Gastrocnemius medialis (tissue), 4 donors: ENCODE measurements at regions not wholly inside any gene's neighbourhood (a gene's known extent, or its start where the extent isn't known, plus 50 kb on each side); places are given as distances from the start of the nearest gene placed in this dataset.

Source experiments
- ATAC-seq, 2 donors: fragments of 150-250 bp; one replicate each; pipeline ENCODE4 v1.9.1; 2016
- DNase-seq, 2 donors: peaks; one replicate each; pipeline ENCODE4 v3.0.0-alpha.2; 2019
- H3K27ac ChIP-seq, 4 donors: fragments of 200-600 bp; sonication (generic); 1 replicate in 1 of 4; 2 replicates in 3 of 4; pipeline ENCODE4 v1.5.1; 2016 to 2018; ENCODE audit warnings: mild to moderate bottlenecking in 2 of 4, moderate library complexity in 1 of 4
- H3K27me3 ChIP-seq, 3 donors: fragments of 200-600 bp; sonication (generic) in 2 of 3; 1 replicate in 1 of 3; 2 replicates in 2 of 3; pipeline versions ENCODE4 v1.5.1 to v1.6.0; 2016 to 2019; ENCODE audit warnings: mild to moderate bottlenecking in 1 of 3, moderate library complexity in 1 of 3
- H3K36me3 ChIP-seq, 2 donors: fragments of 200-600 bp; sonication (generic) in 1 of 2; one replicate each; pipeline ENCODE4 v1.5.1; 2017 to 2018
- H3K4me1 ChIP-seq, 2 donors: fragments of 200-600 bp; sonication (generic) in 1 of 2; one replicate each; pipeline ENCODE4 v1.5.1; 2016 to 2017; ENCODE audit warnings: mild to moderate bottlenecking in 2 of 2
- H3K4me3 ChIP-seq, 4 donors: fragments of 200-600 bp; sonication (generic) in 3 of 4; 1 replicate in 1 of 4; 2 replicates in 3 of 4; pipeline ENCODE4 v1.5.1; 2016 to 2019; ENCODE audit warnings: mild to moderate bottlenecking in 2 of 4
- H3K9me3 ChIP-seq, 3 donors: fragments of 200-600 bp; sonication (generic) in 2 of 3; 1 replicate in 1 of 3; 2 replicates in 2 of 3; pipeline ENCODE4 v1.5.1; 2016 to 2019
- CTCF ChIP-seq, 5 experiments: fragments of 450-650 bp in 3 of 5; fragments of 200-600 bp in 2 of 5; sonication (generic) in 2 of 5; IDR thresholded peaks in 4 of 5; conservative IDR thresholded peaks in 1 of 5; 1 replicate in 4 of 5; 2 replicates in 1 of 5; pipeline ENCODE4 v1.5.1; 2016 to 2019; ENCODE audit warnings: antibody characterized with exemption in 5 of 5, mild to moderate bottlenecking in 3 of 5, moderate library complexity in 3 of 5
- POLR2A ChIP-seq, 2 donors: fragments of 450-650 bp; IDR thresholded peaks; one replicate each; pipeline ENCODE4 v1.6.1; 2017; ENCODE audit warnings: antibody characterized with exemption in 2 of 2, mild to moderate bottlenecking in 2 of 2, moderate library complexity in 2 of 2
- in situ Hi-C, 4 donors: fragments of 200-750 bp; cut with MboI; loops; one replicate each; pipeline versions ENCODE4 v1.15.0 to v1.8.0; 2017; ENCODE audit warnings: low sequenced_read_pairs in 4 of 4
- intact Hi-C: fragments of 100-400 bp; cut with DNase I; formaldehyde crosslinking; loops from one replicate; pipeline ENCODE4 v1.15.1; 2023; ENCODE audit warnings: low total_unique reads

- Histone ChIP-seq H3K4me1 (no peaks in the 10 kb centered on the region), H3K9me3 (no peaks in the 10 kb centered on the region), H3K36me3 (no peaks in the 10 kb centered on the region), H3K4me3 (no peak overlapping the region), H3K27ac (no peak overlapping the region), H3K27me3 (no peaks in the 10 kb centered on the region)
- ATAC-seq, result no peak
- TF ChIP-seq POLR2A (IDR thresholded peaks at IDR 0.05) (no peak), CTCF (IDR thresholded peaks at IDR 0.05 in 4 of 5, conservative IDR thresholded peaks at IDR 0.05 in 1 of 5) (no peak)
- no peak for DNase-seq
- intact Hi-C loops, result no loop called here
- in situ Hi-C loops, result no loop called here
These were observed 392.0 kb downstream of the ENC1 start for GRCh38 chr5:74248576-74248975.

DNA sequence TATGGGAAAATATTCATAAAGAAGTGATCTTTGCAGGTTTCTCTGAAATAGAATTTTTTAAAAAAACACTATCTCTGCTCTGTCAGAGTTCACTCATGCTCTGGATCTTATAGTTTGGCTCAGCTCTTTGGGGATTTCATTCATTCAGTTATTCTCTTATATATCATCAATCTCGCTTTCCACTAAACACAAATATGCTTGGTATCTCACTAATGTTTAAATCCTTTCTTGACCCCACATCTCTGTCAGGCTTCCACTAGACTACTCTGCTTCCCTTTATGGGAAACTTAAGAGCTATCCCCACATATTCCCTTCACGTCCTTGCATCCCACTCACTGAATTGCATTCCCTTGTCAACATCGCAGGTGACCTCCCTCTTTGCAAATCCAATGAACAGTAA is 396.1 kb downstream of the ENC1 start:
- H3K27ac ChIP-seq, result no peak overlapping the region
- no peak for TF ChIP-seq POLR2A (IDR thresholded peaks at IDR 0.05)
- TF ChIP-seq CTCF (IDR thresholded peaks at IDR 0.05 in 4 of 5, conservative IDR thresholded peaks at IDR 0.05 in 1 of 5), result no peak
- no peak overlapping the region for H3K4me3 ChIP-seq
- DNase-seq (no peak), ATAC-seq (no peak)
- H3K27me3 ChIP-seq, result no peaks in the 10 kb centered on the region
- in situ Hi-C loops (no loop called here), intact Hi-C loops (no loop called here)
- no peaks in the 10 kb centered on the region for H3K9me3 ChIP-seq
- no peaks in the 10 kb centered on the region for H3K36me3 ChIP-seq
- peaks cover 10 to 13% of the 10 kb centered on the region in 2 donors for H3K4me1 ChIP-seq

DNA sequence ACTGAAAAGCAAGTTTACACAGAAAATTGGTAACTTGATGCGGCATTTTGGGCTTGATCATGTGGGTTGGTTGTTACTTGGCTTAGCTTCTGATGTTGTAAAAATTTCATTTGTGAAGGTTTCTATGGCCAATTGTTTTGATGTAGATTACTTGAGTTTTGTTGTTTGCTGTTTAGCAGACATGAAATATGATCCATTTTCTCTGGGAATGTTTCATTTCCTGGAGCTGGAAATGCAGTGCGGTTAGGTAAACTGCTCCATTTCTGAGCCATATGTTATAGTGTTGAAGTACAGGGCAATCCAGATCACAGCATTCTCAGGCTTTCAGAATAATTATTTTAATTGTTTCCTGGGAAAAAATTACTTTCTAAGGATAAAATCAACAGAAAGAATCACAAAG is 396.9 kb downstream of the ENC1 start:
- H3K36me3 ChIP-seq, result no peaks in the 10 kb centered on the region
- H3K27ac ChIP-seq, result no peak overlapping the region
- DNase-seq (no peak), ATAC-seq (no peak)
- H3K4me1 ChIP-seq, result peaks cover 11 to 14% of the 10 kb centered on the region in 2 donors
- intact Hi-C loops, result no loop called here
- no peaks in the 10 kb centered on the region for H3K27me3 ChIP-seq
- no peak overlapping the region for H3K4me3 ChIP-seq
- TF ChIP-seq CTCF (IDR thresholded peaks at IDR 0.05 in 4 of 5, conservative IDR thresholded peaks at IDR 0.05 in 1 of 5), result no peak
- no peak for TF ChIP-seq POLR2A (IDR thresholded peaks at IDR 0.05)
- in situ Hi-C loops, result no loop called here
- H3K9me3 ChIP-seq, result no peaks in the 10 kb centered on the region

GRCh38 chr5:74242516-74242915 is 398.0 kb downstream of the ENC1 start:
- Histone ChIP-seq H3K4me3 (no peak overlapping the region), H3K27me3 (no peaks in the 10 kb centered on the region), H3K27ac (no peak overlapping the region), H3K9me3 (no peaks in the 10 kb centered on the region), H3K36me3 (no peaks in the 10 kb centered on the region), H3K4me1 (peaks cover 21 to 25% of the 10 kb centered on the region in 2 donors)
- TF ChIP-seq CTCF (IDR thresholded peaks at IDR 0.05 in 4 of 5, conservative IDR thresholded peaks at IDR 0.05 in 1 of 5) (no peak), POLR2A (IDR thresholded peaks at IDR 0.05) (no peak)
- no peak for ATAC-seq
- DNase-seq, result no peak
- intact Hi-C loops, result no loop called here
- in situ Hi-C loops, result no loop called here

DNA sequence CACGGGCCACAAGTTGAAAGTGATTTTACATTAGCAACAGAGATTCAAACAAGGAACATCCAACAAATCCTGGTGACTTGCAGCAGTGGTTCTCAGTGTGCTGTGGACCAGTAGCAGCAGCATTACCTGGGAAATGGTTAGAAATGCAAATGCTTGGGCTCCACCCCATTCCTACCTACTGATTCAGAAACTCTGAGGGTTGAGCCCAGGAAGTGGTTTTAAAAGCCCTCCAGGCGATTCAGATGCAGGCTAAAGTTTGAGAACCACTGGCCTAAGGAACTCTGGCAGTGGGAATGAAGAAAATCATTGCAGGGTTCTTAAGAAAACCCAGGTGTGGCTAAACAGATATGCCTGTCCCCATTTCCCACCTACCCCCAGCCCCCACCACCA is 398.8 kb downstream of the ENC1 start:
- intact Hi-C loops (no loop called here), in situ Hi-C loops (no loop called here)
- H3K9me3 ChIP-seq, result no peaks in the 10 kb centered on the region
- H3K4me1 ChIP-seq, result peaks cover 21 to 25% of the 10 kb centered on the region in 2 donors
- H3K36me3 ChIP-seq, result no peaks in the 10 kb centered on the region
- H3K4me3 ChIP-seq, result no peak overlapping the region
- H3K27ac ChIP-seq, result no peak overlapping the region
- DNase-seq (no peak), ATAC-seq (no peak)
- no peak for TF ChIP-seq CTCF (IDR thresholded peaks at IDR 0.05 in 4 of 5, conservative IDR thresholded peaks at IDR 0.05 in 1 of 5)
- TF ChIP-seq POLR2A (IDR thresholded peaks at IDR 0.05), result no peak
- H3K27me3 ChIP-seq, result no peaks in the 10 kb centered on the region
